ENCODE measurements at regions not wholly inside any gene's neighbourhood (a gene's known extent, or its start where the extent isn't known, plus 50 kb on each side); places are given as distances from the start of the nearest gene placed in this dataset.

GRCh38 chr16:86117756-86118155, 218.8 kb downstream of the IRF8 start:
- DNase-seq (ENCODE audit: low read depth) = no peak

DNA sequence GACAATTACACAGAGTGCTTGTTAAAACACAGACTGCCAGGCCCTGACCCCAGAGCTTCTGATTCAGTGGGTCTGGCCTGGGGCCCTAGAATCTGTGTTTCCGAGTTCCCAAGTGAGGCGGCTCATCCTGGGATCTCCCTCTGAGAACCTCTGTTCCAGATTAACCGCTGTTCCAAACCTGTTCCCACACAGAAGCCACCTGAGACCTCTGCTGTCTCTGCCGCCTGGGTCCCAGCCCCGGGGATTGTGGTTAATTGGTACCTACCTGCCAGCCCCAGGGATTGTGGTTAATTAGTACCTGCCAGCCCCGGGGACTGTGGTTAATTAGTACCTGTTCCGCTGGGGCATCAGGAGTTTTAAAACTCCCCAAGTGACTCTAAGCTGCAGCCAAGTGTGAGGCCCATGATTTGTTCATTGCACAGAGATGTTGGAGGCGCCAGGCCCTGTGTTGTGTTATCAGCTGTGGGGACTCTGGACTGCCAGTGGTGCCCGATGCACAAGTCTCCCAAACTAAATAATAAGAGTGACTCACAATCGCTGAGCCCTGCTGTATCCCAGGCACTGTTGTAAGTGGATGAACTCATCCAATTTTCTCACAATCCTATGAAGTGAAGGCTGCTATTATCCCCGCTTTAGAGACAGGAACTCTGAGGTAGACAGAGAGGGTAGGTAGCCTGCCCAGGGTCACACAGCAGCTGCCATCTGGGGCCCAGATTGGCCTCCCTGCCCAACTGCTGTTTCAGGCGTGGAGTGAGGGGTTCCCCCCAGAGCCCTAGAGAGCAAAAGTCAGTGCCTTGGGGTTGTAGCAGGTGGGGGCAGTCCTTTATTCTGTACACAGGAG, 219.7 kb downstream of the IRF8 start:
- DNase-seq (ENCODE audit: low read depth) = no peak

DNA sequence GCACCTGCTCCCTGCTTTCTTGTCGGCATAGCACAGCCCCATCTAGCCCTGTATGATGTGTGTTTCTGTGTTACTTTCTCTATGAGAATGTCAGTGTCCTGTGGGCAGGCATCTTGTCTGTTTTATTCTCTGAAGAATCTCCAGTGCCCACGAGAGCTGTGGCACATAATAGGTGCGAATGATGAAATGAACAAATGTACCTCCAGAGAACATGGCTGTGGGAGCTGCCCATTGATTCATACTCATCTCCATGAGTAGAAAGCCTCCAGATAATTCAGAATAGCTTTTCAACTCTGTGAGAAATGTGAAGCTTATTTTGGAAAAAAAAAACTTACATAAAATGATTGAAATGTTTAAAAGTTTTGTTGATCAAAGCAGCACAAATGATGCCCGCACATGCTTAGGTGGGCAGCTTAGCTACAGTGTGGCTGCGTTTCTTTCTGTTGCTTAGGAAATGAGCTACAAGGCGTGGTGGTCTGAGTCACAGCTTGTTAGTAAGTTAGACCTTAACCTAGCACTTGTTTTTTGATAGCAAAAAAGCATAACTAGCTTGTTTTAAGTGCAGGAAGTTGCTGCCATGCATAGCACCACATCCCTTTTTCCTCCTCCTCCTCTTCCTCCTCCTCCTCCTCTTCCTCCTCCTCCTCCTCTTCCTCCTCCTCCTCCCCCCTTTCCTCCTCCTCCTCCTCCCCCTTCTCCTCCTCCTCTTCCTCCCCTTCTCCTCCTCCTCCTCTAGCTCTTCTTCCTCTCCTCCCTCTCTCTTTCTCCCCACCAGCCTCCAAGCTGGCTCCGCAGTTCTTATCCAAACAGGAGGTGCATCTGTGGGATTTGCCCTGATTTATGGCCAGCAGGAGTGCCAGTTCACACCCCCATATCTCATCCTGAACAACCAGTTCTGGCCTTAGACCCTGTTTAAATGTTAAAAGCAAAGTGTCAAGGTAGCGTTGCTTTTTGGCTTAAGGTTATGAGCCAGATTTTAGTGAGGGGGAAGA, 221.5 kb downstream of the IRF8 start:
- DNase-seq (ENCODE audit: low read depth) = no peak

GRCh38 chr16:86121374-86122010, 222.5 kb downstream of the IRF8 start:
- DNase-seq (ENCODE audit: low read depth) = no peak

DNA sequence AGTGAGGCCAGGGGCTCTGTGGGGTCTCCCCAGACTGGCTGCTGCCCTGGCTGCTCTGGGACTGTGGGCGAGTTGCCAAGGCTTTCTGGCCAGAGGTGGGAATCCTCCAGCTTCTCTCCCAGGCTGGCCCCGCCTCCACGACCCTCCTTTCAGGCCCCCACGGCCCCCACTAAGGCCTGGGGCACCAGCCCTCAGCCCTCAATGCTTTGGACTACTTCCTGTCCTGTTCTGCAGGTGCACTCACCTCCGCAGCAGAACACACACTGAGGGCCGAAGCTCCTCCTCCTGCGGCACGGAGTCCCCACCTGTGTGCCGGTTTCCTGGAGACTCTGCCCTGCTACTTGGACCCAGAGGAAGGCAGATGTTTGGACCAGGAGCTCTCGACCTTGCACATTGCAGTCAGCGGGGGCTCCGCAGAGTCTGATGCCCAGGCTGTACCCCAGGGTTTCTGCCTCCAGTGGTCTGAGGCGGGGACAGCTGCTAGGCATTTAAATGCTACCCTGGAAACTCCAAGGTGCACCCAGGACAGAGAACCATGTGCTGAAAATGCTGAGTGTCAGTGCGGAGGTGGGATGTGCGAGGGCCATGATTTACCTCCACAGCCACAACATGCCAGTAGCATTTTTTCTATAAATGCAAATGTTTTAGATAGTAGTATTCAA, 223.8 kb downstream of the IRF8 start:
- no peak for DNase-seq (ENCODE audit: low read depth)

GRCh38 chr16:86124321-86124720, 225.4 kb downstream of the IRF8 start:
- no peak for DNase-seq (ENCODE audit: low read depth)

- no peak for DNase-seq (ENCODE audit: low read depth)
Measured at GRCh38 chr16:86126891-86127290, 227.9 kb downstream of the IRF8 start.

DNA sequence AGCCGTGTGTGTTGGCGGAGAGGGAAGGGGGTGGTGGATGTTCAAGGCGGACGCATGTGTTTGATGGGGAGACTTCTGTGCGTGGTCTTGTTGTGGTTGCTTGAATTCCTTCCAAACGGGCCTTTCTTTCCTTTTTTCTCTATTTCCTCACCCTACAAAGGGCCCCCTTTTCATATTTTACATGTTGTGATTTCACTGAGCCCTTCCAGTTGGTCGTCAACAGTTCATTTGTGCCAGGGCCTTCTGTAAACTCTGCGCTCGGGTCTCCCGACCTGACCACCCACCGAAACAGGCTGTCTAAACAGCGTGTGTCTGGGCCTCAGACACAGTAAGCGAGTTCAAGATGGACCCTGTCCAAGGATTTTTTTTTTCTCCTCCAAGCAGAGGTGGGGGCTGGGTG, 228.4 kb downstream of the IRF8 start:
- no peak for DNase-seq (ENCODE audit: low read depth)

- no peak for DNase-seq (ENCODE audit: low read depth)
Measured at GRCh38 chr16:86128246-86128645, 229.3 kb downstream of the IRF8 start.

- no peak for DNase-seq (ENCODE audit: low read depth)
Measured at GRCh38 chr16:86129541-86129940, 230.6 kb downstream of the IRF8 start.

GRCh38 chr16:86133377-86133776, 234.4 kb downstream of the IRF8 start:
- DNase-seq (ENCODE audit: low read depth) = no peak

DNA sequence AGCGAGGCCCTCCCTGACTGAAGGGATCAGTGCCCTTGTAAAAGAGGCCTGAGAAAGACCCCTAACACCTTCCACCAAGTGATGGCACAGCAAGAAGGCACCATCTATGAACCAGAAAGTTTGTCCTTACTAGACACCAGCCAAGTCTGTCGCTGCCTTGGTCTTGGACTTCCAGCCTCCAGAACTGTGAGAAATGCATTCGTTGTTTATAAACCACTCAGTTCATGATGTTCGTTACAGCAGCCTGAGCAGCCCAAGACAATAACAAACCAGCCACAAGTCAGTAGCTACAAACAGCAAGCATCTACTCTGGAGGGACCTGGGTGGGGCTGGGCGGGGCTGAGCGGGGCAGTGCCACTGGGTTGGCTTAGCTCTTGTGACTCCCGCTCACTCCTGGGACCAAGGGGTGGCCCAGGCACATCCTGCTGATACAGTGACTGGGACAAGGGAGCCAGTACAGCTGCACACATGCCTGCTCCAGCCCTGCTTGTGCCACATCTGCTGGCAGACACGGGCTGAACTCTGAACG, 234.9 kb downstream of the IRF8 start:
- DNase-seq (ENCODE audit: low read depth) = no peak

DNA sequence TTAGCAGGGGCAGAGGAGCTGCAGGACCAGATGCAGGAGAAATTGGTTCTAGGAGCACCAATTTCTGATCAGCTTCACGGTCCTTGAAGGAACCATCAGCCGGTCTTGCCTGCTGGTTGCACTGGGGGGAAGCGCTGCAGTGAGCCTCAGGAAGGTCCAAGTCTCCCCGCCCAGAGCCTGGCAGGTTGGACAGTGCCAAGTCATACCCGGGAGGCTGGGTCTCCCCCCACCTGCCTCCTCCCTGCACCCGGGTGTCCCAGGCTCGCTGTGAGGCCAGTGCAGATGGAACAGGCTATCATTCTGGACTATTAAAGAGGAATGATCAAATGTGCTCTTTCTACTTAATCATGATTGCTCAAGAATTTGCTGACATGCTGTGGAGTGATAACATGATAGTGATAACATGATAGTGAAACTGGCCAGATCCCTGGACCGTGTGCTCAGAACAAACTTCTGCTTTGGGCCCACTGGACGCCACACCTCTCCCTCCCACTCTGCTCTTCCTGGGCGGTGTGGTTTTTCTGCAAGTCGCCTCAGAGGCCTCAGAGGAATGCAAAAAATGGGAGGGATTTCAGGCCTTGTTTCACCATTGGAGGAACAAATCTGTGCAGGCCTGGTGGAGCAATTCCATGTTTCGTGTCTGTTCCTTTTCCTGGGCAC, 236.0 kb downstream of the IRF8 start:
- DNase-seq (ENCODE audit: low read depth) = no peak

DNA sequence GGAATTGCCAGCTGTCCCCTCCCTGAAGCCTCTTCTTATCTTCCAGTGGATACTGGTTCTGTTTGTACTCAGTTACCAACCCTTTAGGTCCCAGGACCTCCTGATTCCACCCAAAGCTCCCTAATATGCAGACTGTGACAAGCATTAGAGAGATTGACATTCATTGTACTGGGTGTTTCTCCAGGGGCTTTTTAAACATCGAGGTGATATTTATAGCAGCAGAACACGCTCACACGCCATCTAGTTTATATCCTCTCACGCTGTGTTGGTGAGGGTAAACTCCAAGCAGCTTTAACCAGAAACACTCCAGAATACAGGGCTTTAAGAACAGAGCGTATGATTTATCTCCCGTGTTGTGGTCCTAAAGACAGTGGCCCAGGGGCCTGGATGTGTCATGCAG, 238.4 kb downstream of the IRF8 start:
- no peak for DNase-seq (ENCODE audit: low read depth)

DNA sequence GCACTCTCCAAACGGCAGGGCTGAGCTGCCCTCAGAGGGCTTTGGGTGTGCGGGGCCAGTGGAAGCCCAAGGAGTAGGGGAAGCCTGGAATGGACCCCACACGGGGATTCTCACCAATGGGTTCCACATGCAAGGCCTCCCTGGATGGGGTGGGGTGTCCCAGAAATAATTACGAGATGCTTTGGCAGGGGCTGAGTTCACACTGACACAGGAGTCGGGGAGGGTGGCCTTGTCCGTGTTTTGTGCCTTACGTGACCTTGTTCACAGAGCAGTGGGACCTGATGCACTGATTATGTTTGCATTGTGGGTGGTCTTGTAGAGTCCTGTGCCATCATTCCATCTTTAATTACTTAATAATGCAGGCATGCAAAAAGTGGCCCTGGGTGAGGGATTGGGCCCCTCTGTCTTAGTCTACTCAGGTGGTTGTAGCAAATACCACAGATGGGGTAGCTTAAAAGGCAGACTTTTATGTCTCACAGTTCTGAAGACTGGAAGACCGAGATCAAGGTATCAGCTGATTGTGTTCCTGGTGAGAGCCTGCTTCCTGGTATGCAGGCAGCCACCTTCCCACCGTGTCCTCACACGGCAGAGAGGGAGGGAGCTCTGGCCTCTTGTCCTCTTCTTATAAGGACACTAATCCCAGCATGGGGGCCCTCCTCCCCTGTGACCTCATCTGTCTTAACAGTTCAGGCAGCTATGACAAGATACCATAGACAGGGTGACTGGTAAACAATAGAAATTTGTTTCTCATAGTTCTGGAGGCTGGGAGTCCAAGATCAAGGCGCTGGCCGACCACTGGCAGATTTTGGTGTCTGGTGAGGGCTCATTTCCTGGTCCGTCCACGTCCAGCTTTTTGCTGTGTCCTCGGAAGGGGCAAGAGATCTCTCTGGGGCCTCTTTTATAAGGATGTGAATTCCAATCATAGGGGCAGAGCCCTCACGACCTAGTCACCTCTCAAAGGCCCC, 239.4 kb downstream of the IRF8 start:
- DNase-seq (ENCODE audit: low read depth) = no peak

DNA sequence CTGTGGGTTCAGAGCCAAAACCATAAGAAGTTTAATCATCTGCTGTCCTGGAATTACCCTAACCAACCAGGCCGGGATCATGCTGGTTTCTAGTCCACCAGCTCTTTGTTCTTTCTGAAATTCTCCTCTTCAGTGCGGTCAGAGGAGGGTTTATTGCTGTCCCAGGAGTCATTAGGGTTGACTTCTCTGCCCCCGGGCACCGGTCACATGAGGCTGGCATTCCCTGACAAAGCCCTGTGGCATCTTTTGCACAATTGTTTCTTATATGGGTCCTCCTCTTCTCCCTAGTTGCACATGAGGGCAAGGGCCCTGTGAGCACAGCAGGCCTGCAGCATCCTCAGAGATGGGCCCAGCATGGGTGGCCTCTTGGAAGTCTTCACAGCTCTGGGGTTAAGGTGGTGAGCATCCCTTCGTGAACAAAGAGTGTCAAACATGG, 243.9 kb downstream of the IRF8 start:
- no peak for DNase-seq (ENCODE audit: low read depth)

GRCh38 chr16:86143666-86144065, 244.7 kb downstream of the IRF8 start:
- no peak for DNase-seq (ENCODE audit: low read depth)

- no peak for DNase-seq (ENCODE audit: low read depth)
Measured at GRCh38 chr16:86145669-86146068, 246.7 kb downstream of the IRF8 start.

DNA sequence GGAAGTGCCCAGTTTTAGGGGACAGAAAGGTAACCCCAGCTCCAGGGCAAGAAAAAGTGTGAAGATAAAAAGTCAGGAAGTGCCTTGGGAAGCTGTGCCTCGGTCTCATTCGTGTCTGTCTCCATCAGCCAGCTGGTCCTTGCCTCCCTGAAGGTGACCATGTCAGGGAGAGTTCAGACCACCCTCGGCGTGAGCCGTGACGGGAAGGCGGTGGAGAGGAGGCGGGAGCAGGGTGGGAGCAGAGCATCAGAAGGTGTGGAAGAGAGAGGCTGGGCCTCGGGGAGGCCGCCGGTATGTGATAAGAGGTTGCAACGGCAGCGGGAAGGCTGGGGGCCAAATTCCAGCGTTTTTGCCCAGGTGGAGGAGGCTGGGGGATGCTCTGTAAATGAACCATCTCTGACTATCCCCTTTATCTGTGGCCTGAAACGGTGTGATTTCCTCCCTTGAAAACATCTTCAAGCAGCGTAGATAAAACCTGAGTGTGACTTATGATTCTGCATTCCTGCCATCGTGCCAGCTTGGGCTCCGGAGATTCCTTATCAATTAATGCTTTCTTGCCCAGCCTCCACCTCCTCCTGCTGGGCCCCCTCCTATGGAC, 251.8 kb downstream of the IRF8 start:
- DNase-seq (ENCODE audit: low read depth) = no peak
